ENCODE measurements at regions not wholly inside any gene's neighbourhood (a gene's known extent, or its start where the extent isn't known, plus 50 kb on each side); places are given as distances from the start of the nearest gene placed in this dataset.

DNA sequence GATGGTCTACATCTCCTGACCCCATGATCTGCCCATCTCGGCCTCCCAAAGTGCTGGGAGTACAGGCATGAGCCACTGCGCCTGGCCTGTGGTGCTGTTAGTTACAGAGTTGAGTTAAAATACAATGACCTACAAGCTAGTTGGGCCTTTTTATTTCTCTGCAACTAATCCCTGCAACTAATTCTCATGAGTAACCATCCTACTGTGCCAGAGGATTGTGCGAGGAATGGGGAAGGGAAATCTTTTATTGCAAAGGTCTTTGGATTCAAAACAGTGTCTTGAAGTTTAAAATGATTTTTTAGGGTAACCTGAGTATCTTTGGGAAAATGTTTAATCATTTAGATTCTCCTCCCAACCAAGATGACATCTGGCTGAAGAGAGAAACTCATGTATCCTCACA lies 88.8 kb upstream of the RMDN2 start:
- ChIA-PET CTCF (interaction anchor here (0.6 to 1.6 kb wide), 3 partner anchors 332 to 440 kb away, joined by 3 to 9 read pairs (median 4); no protein-coding TSS in a partner anchor), POLR2A (ENCODE audit: low non-redundant PET) (no interaction called here)
- no peak overlapping the region for H3K27ac ChIP-seq
- TF ChIP-seq CTCF (conservative IDR thresholded peaks at IDR 0.05; ENCODE audit: low read depth), result no peak
- no peak for DNase-seq (ENCODE audit: low spot score)

DNA sequence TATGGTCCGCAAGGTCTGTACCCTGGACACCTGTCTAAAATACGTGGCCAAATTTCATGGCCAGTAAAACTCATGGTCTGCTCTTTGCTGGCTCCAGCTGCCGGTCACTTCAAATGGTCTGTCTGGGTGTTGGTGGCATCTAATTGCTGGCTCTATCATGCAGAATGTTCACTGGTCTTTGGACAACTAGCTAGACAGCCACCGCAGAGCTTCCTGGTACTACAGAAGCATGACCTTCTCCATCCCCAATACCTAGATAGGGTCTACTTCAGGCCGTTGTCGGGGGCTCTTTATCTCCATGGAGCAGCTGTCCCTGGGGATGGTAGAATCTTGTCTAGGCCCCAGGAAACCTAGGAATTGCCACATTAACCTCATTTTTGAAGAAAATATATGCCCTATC lies 88.4 kb upstream of the RMDN2 start:
- no peak for DNase-seq (ENCODE audit: low spot score)
- TF ChIP-seq CTCF (conservative IDR thresholded peaks at IDR 0.05; ENCODE audit: low read depth), result no peak
- ChIA-PET CTCF (interaction anchor here (0.6 to 1.6 kb wide), 4 partner anchors 11 to 441 kb away, joined by 3 to 9 read pairs (median 4); no protein-coding TSS in a partner anchor), POLR2A (ENCODE audit: low non-redundant PET) (no interaction called here)
- H3K27ac ChIP-seq, result no peak overlapping the region

DNA sequence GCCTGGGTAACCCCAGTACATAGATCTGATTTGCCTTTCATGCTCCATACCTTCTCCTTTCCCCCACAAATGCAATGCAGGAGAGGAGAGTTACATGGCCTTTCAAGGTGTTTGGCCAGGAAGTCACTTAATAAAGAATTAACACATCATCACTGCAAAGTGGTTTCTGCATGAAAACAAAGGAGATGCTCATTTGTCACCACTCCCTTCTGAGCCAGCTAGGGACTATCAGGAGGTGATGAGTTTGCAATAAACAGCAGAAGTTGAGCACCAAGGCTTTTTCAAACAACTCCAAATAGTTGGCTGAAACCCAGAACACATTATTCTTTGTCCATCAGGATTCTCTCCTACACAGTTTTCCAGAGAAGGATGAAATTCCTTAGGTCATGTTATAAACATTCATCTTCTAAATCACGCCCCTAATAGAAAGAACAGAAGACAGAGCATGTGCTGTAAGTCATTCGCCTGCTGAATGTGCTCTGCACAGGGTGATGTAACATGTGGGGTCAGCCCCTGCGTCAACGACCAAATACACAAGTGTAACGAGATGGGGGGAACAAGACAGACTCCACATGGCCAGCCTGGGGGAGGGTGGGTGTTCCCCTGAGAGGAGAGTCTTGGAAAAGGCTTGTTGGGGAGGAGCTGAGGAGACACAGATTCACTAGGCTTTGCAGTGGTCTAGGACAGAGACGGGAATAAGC lies 87.3 kb upstream of the RMDN2 start:
- CTCF ChIA-PET, result no interaction called here
- TF ChIP-seq CTCF (conservative IDR thresholded peaks at IDR 0.05; ENCODE audit: low read depth), result no peak
- H3K27ac ChIP-seq, result no peak overlapping the region
- DNase-seq (ENCODE audit: low spot score), result no peak
- POLR2A ChIA-PET (ENCODE audit: low non-redundant PET), result no interaction called here

DNA sequence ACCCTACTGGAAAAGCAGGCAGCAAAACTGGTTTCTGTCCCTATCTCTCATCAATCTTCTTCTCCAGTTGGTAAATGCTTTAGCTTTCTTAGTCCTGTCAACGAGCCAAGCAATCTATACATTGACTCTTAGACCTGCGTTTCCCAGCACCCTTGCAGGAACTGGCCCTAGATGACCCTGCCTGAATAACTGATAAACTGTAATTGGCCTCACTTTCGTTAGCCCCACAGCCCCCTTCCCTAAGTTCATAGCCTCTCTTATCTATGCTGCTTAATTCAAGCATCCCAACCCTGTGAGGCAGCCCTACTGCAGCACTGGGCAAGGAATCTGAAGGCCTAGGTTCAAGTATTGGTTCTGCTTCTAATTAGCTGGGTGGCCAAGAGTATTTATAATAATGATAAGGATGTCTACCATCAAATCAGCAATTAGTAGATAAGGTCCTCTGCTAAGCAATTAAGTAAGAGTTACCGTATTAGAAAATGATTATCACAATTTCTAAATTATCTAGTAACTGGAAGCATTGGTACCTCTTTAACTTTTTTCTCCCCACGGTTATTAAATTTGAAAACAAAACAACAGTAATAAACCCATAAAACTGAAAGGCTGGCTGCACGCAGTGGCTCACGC lies 86.4 kb upstream of the RMDN2 start:
- POLR2A ChIA-PET (ENCODE audit: low non-redundant PET), result no interaction called here
- no peak for TF ChIP-seq CTCF (conservative IDR thresholded peaks at IDR 0.05; ENCODE audit: low read depth)
- H3K27ac ChIP-seq, result no peak overlapping the region
- CTCF ChIA-PET, result interaction anchor here (0.6 to 0.9 kb wide), 3 partner anchors 427 to 1778 kb away, joined by 3 read pairs; no protein-coding TSS in a partner anchor
- DNase-seq (ENCODE audit: low spot score), result no peak

GRCh38 chr2:37839991-37840390 lies 85.1 kb upstream of the RMDN2 start:
- POLR2A ChIA-PET (ENCODE audit: low non-redundant PET), result no interaction called here
- CTCF ChIA-PET, result interaction anchor here (1.5 kb wide), 1 partner anchor 37 kb away, joined by 4 read pairs; no protein-coding TSS in a partner anchor
- H3K27ac ChIP-seq, result no peak overlapping the region
- DNase-seq (ENCODE audit: low spot score), result no peak
- no peak for TF ChIP-seq CTCF (conservative IDR thresholded peaks at IDR 0.05; ENCODE audit: low read depth)

GRCh38 chr2:37842732-37843440 lies 82.2 kb upstream of the RMDN2 start:
- ChIA-PET CTCF (no interaction called here), POLR2A (ENCODE audit: low non-redundant PET) (no interaction called here)
- DNase-seq (ENCODE audit: low spot score), result no peak
- TF ChIP-seq CTCF (conservative IDR thresholded peaks at IDR 0.05; ENCODE audit: low read depth), result no peak
- no peak overlapping the region for H3K27ac ChIP-seq
